HL-60 (cell line): ENCODE measurements at regions not wholly inside any gene's neighbourhood (a gene's known extent, or its start where the extent isn't known, plus 50 kb on each side); places are given as distances from the start of the nearest gene placed in this dataset.

Experiments used
- DNase-seq, 2 experiments: peaks; one replicate each; pipeline ENCODE4 v3.0.0-alpha.2; 2010 to 2020; ENCODE audit warnings: low read depth in 1 of 2, low spot score in 1 of 2
- H3K27ac ChIP-seq: fragments of 250-450 bp; sonication (Bioruptor Pico); replicated peaks from 2 replicates; pipeline ENCODE4 v1.5.1; 2020; ENCODE audit warnings: mild to moderate bottlenecking, moderate library complexity
- H3K27me3 ChIP-seq: fragments of 250-450 bp; sonication (Bioruptor Pico); 2 replicates; pipeline ENCODE4 v1.5.1; 2021; ENCODE audit warnings: mild to moderate bottlenecking, moderate library complexity; ENCODE audit not compliant: insufficient read depth, poor library complexity, severe bottlenecking
- H3K4me3 ChIP-seq: replicated peaks from 2 replicates; pipeline ENCODE4 v1.5.1; 2011; ENCODE audit warnings: mild to moderate bottlenecking, control low read depth, low read length; ENCODE audit not compliant: insufficient read depth
- GABPA ChIP-seq: IDR thresholded peaks from 2 replicates; pipeline ENCODE4 v1.6.1; 2012; ENCODE audit warnings: low read depth
- POLR2AphosphoS5 ChIP-seq: IDR thresholded peaks from 2 replicates; pipeline ENCODE4 v1.6.1; 2012; ENCODE audit warnings: low read depth
- SPI1 ChIP-seq: IDR thresholded peaks from 2 replicates; pipeline ENCODE4 v1.6.1; 2012; ENCODE audit warnings: low read depth, mild to moderate bottlenecking, borderline replicate concordance
- TF ChIP-seq, protein P1 (sequence below): IDR thresholded peaks from 2 replicates; pipeline ENCODE4 v1.6.1; 2012; ENCODE audit warnings: low read depth; ENCODE audit not compliant: insufficient replicate concordance
- TF ChIP-seq, protein P2 (sequence below): IDR thresholded peaks from one replicate; pipeline ENCODE4 v1.5.1; 2011; ENCODE audit warnings: low read length, control low read depth, inconsistent platforms; ENCODE audit not compliant: insufficient read depth

DNA sequence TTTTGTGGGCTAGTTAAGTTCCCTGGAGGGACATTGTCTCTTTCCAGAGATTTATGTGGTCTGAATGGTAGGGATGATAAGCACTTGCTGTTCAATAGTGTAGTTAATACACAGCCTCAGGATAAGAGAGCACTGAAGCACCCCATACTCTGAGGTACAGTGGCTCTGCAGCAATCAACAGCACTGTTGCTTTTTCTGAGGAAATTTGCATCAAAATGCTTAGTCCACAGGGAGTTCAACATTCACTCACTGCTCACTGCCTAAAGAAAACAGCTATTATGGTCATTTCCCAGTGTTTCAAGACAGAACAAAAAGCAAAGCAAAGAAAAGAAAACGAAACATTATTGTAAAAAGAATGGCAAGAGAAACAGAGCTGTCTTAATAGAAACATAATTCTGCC lies 441.9 kb downstream of the PLOD2 start:
- TF ChIP-seq, protein P1, sequence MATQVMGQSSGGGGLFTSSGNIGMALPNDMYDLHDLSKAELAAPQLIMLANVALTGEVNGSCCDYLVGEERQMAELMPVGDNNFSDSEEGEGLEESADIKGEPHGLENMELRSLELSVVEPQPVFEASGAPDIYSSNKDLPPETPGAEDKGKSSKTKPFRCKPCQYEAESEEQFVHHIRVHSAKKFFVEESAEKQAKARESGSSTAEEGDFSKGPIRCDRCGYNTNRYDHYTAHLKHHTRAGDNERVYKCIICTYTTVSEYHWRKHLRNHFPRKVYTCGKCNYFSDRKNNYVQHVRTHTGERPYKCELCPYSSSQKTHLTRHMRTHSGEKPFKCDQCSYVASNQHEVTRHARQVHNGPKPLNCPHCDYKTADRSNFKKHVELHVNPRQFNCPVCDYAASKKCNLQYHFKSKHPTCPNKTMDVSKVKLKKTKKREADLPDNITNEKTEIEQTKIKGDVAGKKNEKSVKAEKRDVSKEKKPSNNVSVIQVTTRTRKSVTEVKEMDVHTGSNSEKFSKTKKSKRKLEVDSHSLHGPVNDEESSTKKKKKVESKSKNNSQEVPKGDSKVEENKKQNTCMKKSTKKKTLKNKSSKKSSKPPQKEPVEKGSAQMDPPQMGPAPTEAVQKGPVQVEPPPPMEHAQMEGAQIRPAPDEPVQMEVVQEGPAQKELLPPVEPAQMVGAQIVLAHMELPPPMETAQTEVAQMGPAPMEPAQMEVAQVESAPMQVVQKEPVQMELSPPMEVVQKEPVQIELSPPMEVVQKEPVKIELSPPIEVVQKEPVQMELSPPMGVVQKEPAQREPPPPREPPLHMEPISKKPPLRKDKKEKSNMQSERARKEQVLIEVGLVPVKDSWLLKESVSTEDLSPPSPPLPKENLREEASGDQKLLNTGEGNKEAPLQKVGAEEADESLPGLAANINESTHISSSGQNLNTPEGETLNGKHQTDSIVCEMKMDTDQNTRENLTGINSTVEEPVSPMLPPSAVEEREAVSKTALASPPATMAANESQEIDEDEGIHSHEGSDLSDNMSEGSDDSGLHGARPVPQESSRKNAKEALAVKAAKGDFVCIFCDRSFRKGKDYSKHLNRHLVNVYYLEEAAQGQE, result no peak
- no peak for TF ChIP-seq GABPA
- TF ChIP-seq, protein P2, sequence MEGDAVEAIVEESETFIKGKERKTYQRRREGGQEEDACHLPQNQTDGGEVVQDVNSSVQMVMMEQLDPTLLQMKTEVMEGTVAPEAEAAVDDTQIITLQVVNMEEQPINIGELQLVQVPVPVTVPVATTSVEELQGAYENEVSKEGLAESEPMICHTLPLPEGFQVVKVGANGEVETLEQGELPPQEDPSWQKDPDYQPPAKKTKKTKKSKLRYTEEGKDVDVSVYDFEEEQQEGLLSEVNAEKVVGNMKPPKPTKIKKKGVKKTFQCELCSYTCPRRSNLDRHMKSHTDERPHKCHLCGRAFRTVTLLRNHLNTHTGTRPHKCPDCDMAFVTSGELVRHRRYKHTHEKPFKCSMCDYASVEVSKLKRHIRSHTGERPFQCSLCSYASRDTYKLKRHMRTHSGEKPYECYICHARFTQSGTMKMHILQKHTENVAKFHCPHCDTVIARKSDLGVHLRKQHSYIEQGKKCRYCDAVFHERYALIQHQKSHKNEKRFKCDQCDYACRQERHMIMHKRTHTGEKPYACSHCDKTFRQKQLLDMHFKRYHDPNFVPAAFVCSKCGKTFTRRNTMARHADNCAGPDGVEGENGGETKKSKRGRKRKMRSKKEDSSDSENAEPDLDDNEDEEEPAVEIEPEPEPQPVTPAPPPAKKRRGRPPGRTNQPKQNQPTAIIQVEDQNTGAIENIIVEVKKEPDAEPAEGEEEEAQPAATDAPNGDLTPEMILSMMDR, result no peak
- no peak for TF ChIP-seq SPI1
- no peak for TF ChIP-seq POLR2AphosphoS5
- no peak for DNase-seq
- H3K27ac ChIP-seq, result no peak overlapping the region
- H3K4me3 ChIP-seq, result no peak overlapping the region
- H3K27me3 ChIP-seq, result no peaks in the 10 kb centered on the region

DNA sequence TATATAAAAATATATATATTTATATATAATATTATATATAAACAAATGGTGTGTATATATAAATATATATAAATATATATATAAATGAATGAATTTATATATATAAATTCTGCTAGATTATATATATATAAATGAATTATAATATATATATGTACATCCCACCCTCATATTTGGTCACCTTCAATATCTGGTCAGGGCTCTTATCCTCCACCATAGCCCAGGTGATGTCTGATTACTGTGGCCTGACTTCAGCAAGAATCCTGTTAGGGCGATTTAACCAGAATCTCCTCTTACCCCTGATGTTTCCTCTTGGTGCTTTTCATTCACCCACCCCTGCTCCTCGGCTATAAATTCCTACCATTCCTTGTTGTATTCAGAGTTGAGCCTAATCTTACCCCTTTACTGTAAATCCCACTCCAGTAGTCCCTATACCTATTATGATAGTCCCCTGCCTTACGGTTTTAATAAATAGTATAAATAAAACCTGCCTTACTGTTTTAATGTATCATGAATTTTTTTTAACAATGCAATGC lies 439.6 kb downstream of the PLOD2 start:
- H3K27me3 ChIP-seq, result no peaks in the 10 kb centered on the region
- TF ChIP-seq GABPA, result no peak
- no peak for TF ChIP-seq SPI1
- TF ChIP-seq POLR2AphosphoS5, result no peak
- TF ChIP-seq, protein P2, result no peak
- TF ChIP-seq, protein P1, result no peak
- no peak for DNase-seq

DNA sequence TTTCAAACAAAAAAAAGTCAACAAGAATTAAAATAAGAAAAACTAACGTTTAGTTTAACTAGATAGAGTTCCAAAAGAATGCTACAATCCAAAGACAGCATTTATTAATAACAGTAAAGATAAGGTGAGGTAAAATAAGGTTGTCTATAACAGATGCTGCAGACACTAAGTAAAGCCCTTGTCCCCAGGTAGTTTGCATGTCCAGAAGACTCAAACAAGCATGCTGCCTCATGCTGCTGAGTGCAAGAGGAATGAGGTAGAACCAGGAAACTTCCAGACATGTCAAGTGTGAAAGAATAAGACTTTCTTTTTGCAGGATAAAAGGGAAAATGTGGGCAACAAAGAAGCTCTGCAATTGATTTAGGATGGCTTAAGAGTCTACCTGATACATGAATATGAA lies 439.2 kb downstream of the PLOD2 start:
- TF ChIP-seq POLR2AphosphoS5, result no peak
- TF ChIP-seq, protein P2, result no peak
- TF ChIP-seq, protein P1, result no peak
- no peak for TF ChIP-seq GABPA
- TF ChIP-seq SPI1, result no peak
- H3K27ac ChIP-seq, result no peak overlapping the region
- no peak overlapping the region for H3K4me3 ChIP-seq
- no peak for DNase-seq
- H3K27me3 ChIP-seq, result no peaks in the 10 kb centered on the region

More for the DNA sequence above, 439.6 kb downstream of the PLOD2 start:
- Histone ChIP-seq H3K27ac (no peak overlapping the region), H3K4me3 (no peak overlapping the region)
